HG03575 (cell line): ENCODE measurements at regions not wholly inside any gene's neighbourhood (a gene's known extent, or its start where the extent isn't known, plus 50 kb on each side); places are given as distances from the start of the nearest gene placed in this dataset.
"Not testable (repeated sequence)": the region's sequence is repeated elsewhere in the genome, so short reads cannot be mapped to it uniquely, and the experiment has no call there.

Experiments used
- ATAC-seq: cut with Tn5 transposase; IDR thresholded peaks from one replicate; pipeline ENCODE4 v1.9.1; 2021; ENCODE audit not compliant: unreplicated experiment, insufficient number of reproducible peaks, low FRiP score; ENCODE audit errors: extremely low read depth

DNA sequence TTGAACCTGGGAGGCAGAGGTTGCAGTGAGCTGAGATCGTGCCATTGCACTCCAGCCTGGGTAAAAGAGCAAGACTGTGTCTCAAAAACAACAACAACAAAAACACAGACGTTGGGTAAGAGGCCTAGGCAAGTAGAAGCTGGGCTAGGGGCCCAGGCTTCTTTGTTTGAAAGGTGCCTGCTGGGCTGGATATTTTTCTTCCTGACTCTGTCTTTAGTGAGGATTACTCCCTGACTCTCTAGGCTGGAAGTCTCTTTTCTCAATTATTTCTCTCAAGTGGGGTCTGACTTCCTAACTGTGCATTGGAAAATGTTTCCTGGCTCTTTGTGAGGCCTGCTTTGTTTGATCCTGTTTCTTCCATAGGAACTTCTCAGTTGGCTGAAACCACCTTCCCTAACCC, 76.5 kb upstream of the DTNBP1 start:
- no peak for ATAC-seq

- ATAC-seq: not testable (repeated sequence)
These were observed 75.4 kb upstream of the DTNBP1 start for GRCh38 chr6:15738195-15738594.

DNA sequence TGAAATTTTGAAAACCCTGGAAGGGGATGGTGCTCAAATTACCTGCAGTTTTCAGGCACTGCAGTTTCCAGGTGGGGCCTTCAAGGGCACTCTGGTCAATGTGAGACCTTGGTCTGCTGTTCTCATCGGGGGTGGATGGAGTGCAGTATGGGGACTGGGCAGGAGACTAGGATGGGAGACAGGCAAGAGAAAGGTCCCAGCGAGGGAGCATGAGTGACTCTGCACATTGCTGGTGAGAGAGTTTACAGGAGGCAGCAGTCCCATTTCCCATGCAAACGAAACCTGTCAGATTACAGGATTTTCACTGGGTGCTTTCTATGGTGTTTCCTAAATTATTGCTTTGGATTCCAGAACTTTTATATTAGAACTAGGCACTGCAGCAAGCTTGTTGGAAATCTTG, 73.5 kb upstream of the DTNBP1 start:
- ATAC-seq: no peak

- ATAC-seq: no peak
These were observed 72.9 kb upstream of the DTNBP1 start for GRCh38 chr6:15735567-15736265.

DNA sequence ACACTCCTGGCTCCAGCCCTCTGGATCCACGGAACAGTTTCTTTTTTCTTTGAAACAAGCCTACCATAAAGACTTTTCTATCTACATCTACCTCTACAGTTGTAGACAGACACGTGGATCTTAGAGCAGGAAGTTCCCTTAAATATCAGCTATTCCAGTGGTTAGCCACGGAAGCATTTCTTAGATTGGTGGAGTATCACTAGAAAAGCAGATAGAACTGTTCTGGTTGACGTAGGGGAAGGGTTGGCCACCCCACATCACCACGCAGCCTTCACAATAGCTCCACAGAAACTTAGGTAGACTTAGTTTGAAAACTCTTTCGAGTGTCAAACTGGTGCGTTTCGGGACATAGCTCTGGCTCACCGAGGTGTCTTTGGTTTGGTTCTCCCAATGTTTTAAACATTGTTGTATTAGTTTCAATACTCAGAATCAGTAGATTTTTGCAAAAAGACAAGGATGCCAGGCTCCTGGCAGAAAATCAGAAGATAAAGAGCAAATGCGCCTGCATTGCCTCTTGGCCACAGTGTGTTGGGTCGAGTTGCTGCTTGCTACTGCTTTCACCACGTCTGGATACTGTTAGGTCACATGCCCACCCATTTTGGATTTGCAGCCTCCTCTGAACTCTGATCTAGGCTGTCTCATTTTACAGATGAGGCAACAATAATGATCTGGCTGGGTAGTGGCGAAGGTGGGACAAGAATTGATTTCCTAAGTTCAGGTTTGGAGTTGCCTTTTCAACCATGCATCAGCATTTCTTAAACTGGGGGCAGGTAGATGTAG, 71.5 kb upstream of the DTNBP1 start:
- ATAC-seq: no peak

- ATAC-seq: no peak
These were observed 68.1 kb upstream of the DTNBP1 start for GRCh38 chr6:15730922-15731321.

GRCh38 chr6:15730442-15730841, 67.6 kb upstream of the DTNBP1 start:
- ATAC-seq: no peak

- no peak for ATAC-seq
These were observed 59.9 kb upstream of the DTNBP1 start for GRCh38 chr6:15722731-15723130.

DNA sequence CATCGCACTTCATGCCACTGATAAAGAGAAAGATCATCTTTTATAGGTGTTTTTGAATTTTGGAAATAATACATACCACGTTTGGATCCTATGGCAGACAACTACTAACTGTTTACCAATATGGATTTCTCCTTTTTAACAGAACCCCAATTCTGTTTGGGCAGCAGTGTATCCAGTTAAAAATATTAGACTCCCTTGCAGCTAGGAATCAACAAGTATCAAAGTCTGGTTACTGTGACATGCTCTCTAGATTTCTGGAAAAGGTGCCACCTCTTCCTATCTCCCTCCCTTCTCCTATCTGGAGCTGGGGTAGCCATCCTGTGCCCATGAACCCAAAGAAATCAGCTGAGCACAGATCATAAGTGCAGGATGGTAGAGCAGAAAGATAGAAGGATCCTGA, 54.1 kb upstream of the DTNBP1 start:
- ATAC-seq: no peak

DNA sequence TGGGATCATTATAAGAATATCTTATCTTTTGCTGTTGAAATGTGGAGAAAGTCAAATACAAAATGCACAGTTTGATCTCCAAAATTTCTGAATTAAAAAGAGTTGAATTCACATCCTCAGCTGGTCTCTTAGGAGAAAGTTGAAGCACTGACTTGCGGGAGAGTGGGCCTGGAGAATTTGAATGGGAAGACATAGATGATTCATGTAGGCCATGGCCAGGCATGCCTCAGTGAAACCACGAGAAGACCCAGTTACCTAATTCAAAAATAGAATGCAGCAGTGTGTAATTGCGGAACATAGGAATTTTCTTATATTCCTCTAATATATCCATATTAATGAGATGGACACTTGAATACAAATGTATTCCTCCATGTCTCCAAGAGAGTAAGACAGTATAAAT, 53.0 kb upstream of the DTNBP1 start:
- ATAC-seq: no peak

DNA sequence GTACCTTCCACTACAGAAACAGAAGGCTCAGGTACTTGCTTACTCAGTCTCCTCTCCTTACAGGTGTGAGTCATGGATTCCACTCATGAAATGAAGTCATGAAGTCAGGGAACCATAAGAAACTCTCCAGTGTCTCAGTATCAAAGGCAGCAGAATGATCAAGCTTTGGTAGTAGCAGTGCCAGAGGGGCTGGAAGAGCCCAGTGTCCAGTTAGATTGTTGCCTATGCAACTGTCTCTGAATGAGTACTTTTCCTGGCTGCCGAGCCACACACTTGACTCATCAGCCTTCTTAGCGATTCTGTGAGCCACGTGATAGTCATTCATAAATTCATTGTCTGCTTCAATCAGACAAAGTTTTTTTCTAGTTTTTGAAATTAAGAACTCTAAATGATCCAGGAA, 52.2 kb upstream of the DTNBP1 start:
- ATAC-seq: no peak

GRCh38 chr6:15714658-15715057, 51.8 kb upstream of the DTNBP1 start:
- no peak for ATAC-seq

- ATAC-seq: no peak
These were observed 50.5 kb upstream of the DTNBP1 start for GRCh38 chr6:15713325-15713724.

- no peak for ATAC-seq
These were observed 50.0 kb upstream of the DTNBP1 start for GRCh38 chr6:15712797-15713196.
